SK-N-SH (cell line): ENCODE measurements at regions not wholly inside any gene's neighbourhood (a gene's known extent, or its start where the extent isn't known, plus 50 kb on each side); places are given as distances from the start of the nearest gene placed in this dataset.

Source experiments
- CTCF ChIA-PET: fragments of 300-600, 350-600 bp; formaldehyde crosslinking; extraction: SDS; loops from one replicate; lab custom pipeline; 2021; lab: Yijun Ruan, JAX
- POLR2A ChIA-PET: fragments of 350-600 bp; sonication (Branson Sonifier 250); formaldehyde crosslinking; extraction: SDS; loops from one replicate; lab custom pipeline; 2020; ENCODE audit warnings: antibody characterized with exemption, inconsistent platforms; lab: Yijun Ruan, JAX
- DNase-seq: peaks from one replicate; pipeline ENCODE4 v3.0.0; 2012
- H2AFZ ChIP-seq: fragments of 200-600 bp; sonication (generic); 2 replicates; pipeline ENCODE4 v1.8.1; 2016; ENCODE audit warnings: antibody characterized with exemption, mild to moderate bottlenecking, low read depth
- H3F3A ChIP-seq: fragments of 200-600 bp; sonication (generic); replicated peaks from 2 replicates; pipeline ENCODE3; 2016; ENCODE audit warnings: antibody characterized with exemption, mild to moderate bottlenecking; ENCODE audit not compliant: insufficient read depth
- H3K27ac ChIP-seq, 2 experiments: fragments of 200-500 bp in 1 of 2; fragments of 200-600 bp in 1 of 2; sonication (Bioruptor generic) in 1 of 2; sonication (generic), shearing (Covaris generic) in 1 of 2; 2 replicates each; pipeline versions ENCODE4 v1.5.1 to v1.6.1; 2014 to 2016; ENCODE audit warnings: low read depth in 2 of 2, inconsistent platforms in 1 of 2, low read length in 1 of 2, mild to moderate bottlenecking in 1 of 2, mixed read lengths in 1 of 2
- H3K27me3 ChIP-seq: fragments of 200-600 bp; sonication (generic), shearing (Covaris generic); 2 replicates; pipeline ENCODE4 v1.6.1; 2016; ENCODE audit warnings: mixed run types; ENCODE audit not compliant: insufficient read depth
- H3K36me3 ChIP-seq, 2 experiments: fragments of 200-500 bp in 1 of 2; fragments of 200-600 bp in 1 of 2; sonication (Bioruptor generic) in 1 of 2; sonication (generic) in 1 of 2; replicated peaks in 1 of 2; 2 replicates each; pipeline versions ENCODE3 to v1.5.1; 2014 to 2016; ENCODE audit warnings: low read length in 1 of 2, mild to moderate bottlenecking in 1 of 2; ENCODE audit not compliant: insufficient read depth in 2 of 2, control insufficient read depth in 1 of 2
- H3K4me1 ChIP-seq, 2 experiments: fragments of 200-500 bp in 1 of 2; fragments of 200-600 bp in 1 of 2; sonication (Bioruptor generic) in 1 of 2; sonication (generic), shearing (Covaris generic) in 1 of 2; 2 replicates each; pipeline versions ENCODE4 v1.5.1 to v1.6.1; 2014 to 2016; ENCODE audit warnings: low read depth in 1 of 2, low read length in 1 of 2, mixed run types in 1 of 2; ENCODE audit not compliant: insufficient read depth in 2 of 2, control insufficient read depth in 1 of 2
- H3K4me2 ChIP-seq: fragments of 200-600 bp; sonication (generic), shearing (Covaris generic); 2 replicates; pipeline ENCODE4 v1.6.1; 2017; ENCODE audit warnings: mixed run types
- H3K4me3 ChIP-seq, 2 experiments: fragments of 200-500 bp in 1 of 2; fragments of 200-600 bp in 1 of 2; sonication (Bioruptor generic) in 1 of 2; sonication (generic), shearing (Covaris generic) in 1 of 2; 2 replicates each; pipeline versions ENCODE4 v1.5.1 to v1.8.1; 2014 to 2016; ENCODE audit warnings: low read depth in 2 of 2, inconsistent platforms in 1 of 2, low read length in 1 of 2, mild to moderate bottlenecking in 1 of 2, mixed read lengths in 1 of 2, moderate library complexity in 1 of 2
- H3K79me2 ChIP-seq: fragments of 200-600 bp; sonication (generic); 2 replicates; pipeline ENCODE4 v1.8.1; 2017; ENCODE audit warnings: mild to moderate bottlenecking; ENCODE audit not compliant: insufficient read depth
- H3K9ac ChIP-seq: fragments of 200-600 bp; sonication (generic); 2 replicates; pipeline ENCODE4 v1.6.1; 2017; ENCODE audit warnings: mixed run types
- H3K9me2 ChIP-seq: fragments of 200-600 bp; sonication (generic); 2 replicates; pipeline ENCODE4 v1.6.1; 2017; ENCODE audit warnings: mixed run types
- H3K9me3 ChIP-seq: fragments of 200-600 bp; sonication (generic); 2 replicates; pipeline ENCODE4 v1.6.1; 2017; ENCODE audit warnings: mixed run types, mild to moderate bottlenecking, moderate library complexity
- H4K20me1 ChIP-seq: fragments of 200-600 bp; sonication (generic); 2 replicates; pipeline ENCODE4 v1.6.1; 2017; ENCODE audit warnings: mild to moderate bottlenecking, mixed run types; ENCODE audit not compliant: insufficient read depth
- ELF1 ChIP-seq: IDR thresholded peaks from 2 replicates; pipeline ENCODE4 v1.4.0; 2012
- FOSL2 ChIP-seq: IDR thresholded peaks from 2 replicates; pipeline ENCODE4 v1.4.0; 2012; ENCODE audit warnings: low read depth, mild to moderate bottlenecking, moderate library complexity, borderline replicate concordance
- GABPA ChIP-seq: IDR thresholded peaks from 2 replicates; pipeline ENCODE4 v1.4.0; 2012; ENCODE audit warnings: low read depth, mild to moderate bottlenecking
- IRF3 ChIP-seq: fragments of 150-350 bp; IDR thresholded peaks from 2 replicates; pipeline ENCODE4 v1.6.1; 2016; ENCODE audit warnings: mild to moderate bottlenecking, low read depth, low read length
- JUND ChIP-seq: IDR thresholded peaks from 2 replicates; pipeline ENCODE4 v1.4.0; 2012
- NFIC ChIP-seq: IDR thresholded peaks from 2 replicates; pipeline ENCODE4 v1.4.0; 2012; ENCODE audit warnings: borderline replicate concordance
- RCOR1 ChIP-seq: fragments of 150-350 bp; IDR thresholded peaks from 2 replicates; pipeline ENCODE4 v1.6.1; 2017; ENCODE audit warnings: antibody characterized with exemption, low read length
- REST ChIP-seq: IDR thresholded peaks from 2 replicates; pipeline ENCODE4 v1.6.1; 2012; ENCODE audit warnings: mild to moderate bottlenecking, low read depth, low read length, moderate library complexity
- RFX5 ChIP-seq: IDR thresholded peaks from 2 replicates; pipeline ENCODE4 v1.6.1; 2012; ENCODE audit warnings: mild to moderate bottlenecking, improper control_type of control experiment, low read length
- RXRA ChIP-seq: IDR thresholded peaks from 2 replicates; pipeline ENCODE4 v1.4.0; 2012; ENCODE audit warnings: low read depth, mild to moderate bottlenecking, borderline replicate concordance
- TCF12 ChIP-seq: IDR thresholded peaks from 2 replicates; pipeline ENCODE4 v1.4.0; 2012
- TEAD4 ChIP-seq: IDR thresholded peaks from 2 replicates; pipeline ENCODE4 v1.4.0; 2012; ENCODE audit warnings: mild to moderate bottlenecking, borderline replicate concordance; ENCODE audit not compliant: insufficient read depth
- USF2 ChIP-seq: fragments of 150-350 bp; IDR thresholded peaks from 2 replicates; pipeline ENCODE4 v1.6.1; 2017; ENCODE audit warnings: antibody characterized with exemption, low read length, low read depth, borderline replicate concordance
- whole genome bisulfite sequencing: methylation state at CpG from one replicate; pipeline ENCODE4 v1.1.6; 2017; ENCODE audit warnings: low lambda C conversion rate; 5-methylcytosine and 5-hydroxymethylcytosine counted together

GRCh38 chr7:33807779-33808482 is 97.4 kb upstream of the BMPER start (continued):
- TF ChIP-seq RCOR1 (no peak), ELF1 (no peak), RFX5 (no peak), JUND (peak; percentile 75; the same call in 1 of the 2 replicates), FOSL2 (peak; percentile 64; the same call in 1 of the 2 replicates), TEAD4 (0 out of 2 replicates have a peak, but pooled peaks have one; percentile 49), REST (no peak), GABPA (no peak)
- TF ChIP-seq, all 33 proteins: peak for 13

- WGBS = 43% methylated on average over 3 of the region's 3 CpGs
- no peaks in the 10 kb centered on the region for H3K27me3 ChIP-seq
- POLR2A ChIA-PET = no interaction called here
- H3K79me2 ChIP-seq = no peaks in the 10 kb centered on the region
- no peaks in the 10 kb centered on the region for H3K9me2 ChIP-seq
- peaks cover 14% of the 10 kb centered on the region for H3F3A ChIP-seq
- peak overlapping the region in 1 of 2 experiments; percentile 84; a peak in 3 of 4 replicates for H3K27ac ChIP-seq
- CTCF ChIA-PET = interaction anchor here (1.4 to 3.6 kb wide), 6 partner anchors 12 to 124 kb away, joined by 4 to 19 read pairs (median 6); no protein-coding TSS in a partner anchor
- no peaks in the 10 kb centered on the region for H3K36me3 ChIP-seq
- TF ChIP-seq REST = no peak
- TF ChIP-seq JUND = no peak
- peak; percentile 14; the same call in 1 of the 2 replicates for TF ChIP-seq NFIC
- no peak for TF ChIP-seq USF2
- peak; percentile 29; the same call in 1 of the 2 replicates for TF ChIP-seq TCF12
- TF ChIP-seq ELF1 = no peak
- TF ChIP-seq RXRA = peak; percentile 73; the same call in 1 of the 2 replicates
- TF ChIP-seq IRF3 = no peak
- no peak overlapping the region for H3K4me2 ChIP-seq
- no peak overlapping the region for H2AFZ ChIP-seq
- H3K9ac ChIP-seq = no peak overlapping the region
- peaks cover 12 to 35% of the 10 kb centered on the region in 2 experiments for H3K4me1 ChIP-seq
- H4K20me1 ChIP-seq = no peaks in the 10 kb centered on the region
- H3K9me3 ChIP-seq = no peaks in the 10 kb centered on the region
- H3K4me3 ChIP-seq = no peak overlapping the region
- no peak for DNase-seq
These were observed 96.1 kb upstream of the BMPER start for GRCh38 chr7:33809228-33809627.
